ENCODE measurements at regions not wholly inside any gene's neighbourhood (a gene's known extent, or its start where the extent isn't known, plus 50 kb on each side); places are given as distances from the start of the nearest gene placed in this dataset.

- Histone ChIP-seq H3K9me2 (replicated peaks; ENCODE audit: low read depth, low read length) (no peaks in the 10 kb centered on the region), H3K4me2 (ENCODE audit: low read depth, low read length, poor library complexity, severe bottlenecking) (peak overlapping the region; percentile 75), H3K79me2 (ENCODE audit: insufficient read depth, low read length) (no peaks in the 10 kb centered on the region), H4K20me1 (ENCODE audit: insufficient read depth, low read length, poor library complexity, severe bottlenecking) (no peaks in the 10 kb centered on the region), H3K4me1 (ENCODE audit: insufficient read depth, low read length, poor library complexity, severe bottlenecking) (peaks cover 45% of the 10 kb centered on the region), H3K9ac (ENCODE audit: low read depth, low read length, poor library complexity, severe bottlenecking) (peak overlapping the region; percentile 48), H3K9me3 (ENCODE audit: insufficient read depth, low read depth, low read length) (no peaks in the 10 kb centered on the region), H3K36me3 (ENCODE audit: insufficient read depth, low read length) (no peaks in the 10 kb centered on the region), H3K27me3 (ENCODE audit: insufficient read depth, low read length, poor library complexity, severe bottlenecking) (no peaks in the 10 kb centered on the region), H2AFZ (ENCODE audit: low read length) (no peak overlapping the region), H3K4me3 (ENCODE audit: low read length, poor library complexity, severe bottlenecking) (peak overlapping the region; percentile 54), H3F3A (ENCODE audit: low read depth) (0 out of 2 replicates have a peak, but pooled peaks cover 5% of the 10 kb centered on the region)
- TF ChIP-seq EZH2phosphoT487 (IDR thresholded peaks at IDR 0.05; ENCODE audit: borderline replicate concordance) (no peak), CTCF (conservative IDR thresholded peaks at IDR 0.05; ENCODE audit: low read length) (no peak)
These were observed 222.2 kb upstream of the NUDT6 start for GRCh38 chr4:123144616-123145015.

- peak overlapping the region; percentile 33 for H3K9ac ChIP-seq (ENCODE audit: low read depth, low read length, poor library complexity, severe bottlenecking)
- no peak for TF ChIP-seq CTCF (conservative IDR thresholded peaks at IDR 0.05; ENCODE audit: low read length)
- no peak for TF ChIP-seq EZH2phosphoT487 (IDR thresholded peaks at IDR 0.05; ENCODE audit: borderline replicate concordance)
These were observed 236.2 kb upstream of the NUDT6 start for GRCh38 chr4:123158576-123158975.

GRCh38 chr4:123159479-123159878, 237.1 kb upstream of the NUDT6 start:
- peak overlapping the region; percentile 33 for H3K9ac ChIP-seq (ENCODE audit: low read depth, low read length, poor library complexity, severe bottlenecking)
- no peaks in the 10 kb centered on the region for H4K20me1 ChIP-seq (ENCODE audit: insufficient read depth, low read length, poor library complexity, severe bottlenecking)
- no peaks in the 10 kb centered on the region for H3K27me3 ChIP-seq (ENCODE audit: insufficient read depth, low read length, poor library complexity, severe bottlenecking)
- no peaks in the 10 kb centered on the region for H3K9me2 ChIP-seq (replicated peaks; ENCODE audit: low read depth, low read length)
- no peaks in the 10 kb centered on the region for H3K79me2 ChIP-seq (ENCODE audit: insufficient read depth, low read length)
- no peaks in the 10 kb centered on the region for H3F3A ChIP-seq (ENCODE audit: low read depth)
- no peak overlapping the region for H2AFZ ChIP-seq (ENCODE audit: low read length)
- peak overlapping the region; percentile 67 for H3K4me2 ChIP-seq (ENCODE audit: low read depth, low read length, poor library complexity, severe bottlenecking)
- TF ChIP-seq EZH2phosphoT487 (IDR thresholded peaks at IDR 0.05; ENCODE audit: borderline replicate concordance) (no peak), CTCF (conservative IDR thresholded peaks at IDR 0.05; ENCODE audit: low read length) (no peak)
- no peaks in the 10 kb centered on the region for H3K9me3 ChIP-seq (ENCODE audit: insufficient read depth, low read depth, low read length)
- no peak overlapping the region for H3K4me3 ChIP-seq (ENCODE audit: low read length, poor library complexity, severe bottlenecking)
- H3K36me3 ChIP-seq (ENCODE audit: insufficient read depth, low read length), result no peaks in the 10 kb centered on the region; the same call in 1 of the 2 replicates
- peaks cover 38% of the 10 kb centered on the region for H3K4me1 ChIP-seq (ENCODE audit: insufficient read depth, low read length, poor library complexity, severe bottlenecking)

More at GRCh38 chr4:123158576-123158975, 236.2 kb upstream of the NUDT6 start:
- Histone ChIP-seq H3K36me3 (ENCODE audit: insufficient read depth, low read length) (no peaks in the 10 kb centered on the region; the same call in 1 of the 2 replicates), H3K9me2 (replicated peaks; ENCODE audit: low read depth, low read length) (no peaks in the 10 kb centered on the region), H3F3A (ENCODE audit: low read depth) (no peaks in the 10 kb centered on the region), H3K27me3 (ENCODE audit: insufficient read depth, low read length, poor library complexity, severe bottlenecking) (no peaks in the 10 kb centered on the region), H3K4me2 (ENCODE audit: low read depth, low read length, poor library complexity, severe bottlenecking) (peak overlapping the region; percentile 67), H2AFZ (ENCODE audit: low read length) (peak overlapping the region; percentile 16; the same call in 1 of the 2 replicates), H3K4me3 (ENCODE audit: low read length, poor library complexity, severe bottlenecking) (peak overlapping the region; percentile 39), H3K4me1 (ENCODE audit: insufficient read depth, low read length, poor library complexity, severe bottlenecking) (peaks cover 35% of the 10 kb centered on the region), H4K20me1 (ENCODE audit: insufficient read depth, low read length, poor library complexity, severe bottlenecking) (no peaks in the 10 kb centered on the region), H3K79me2 (ENCODE audit: insufficient read depth, low read length) (no peaks in the 10 kb centered on the region), H3K9me3 (ENCODE audit: insufficient read depth, low read depth, low read length) (no peaks in the 10 kb centered on the region)

All from Loucy (cell line).